IMR-90 (cell line): ENCODE measurements at regions not wholly inside any gene's neighbourhood (a gene's known extent, or its start where the extent isn't known, plus 50 kb on each side); places are given as distances from the start of the nearest gene placed in this dataset.

ENCODE experiments used
- ATAC-seq: fragments of 200-7000 bp; cut with Tn5 transposase; 2 replicates; pipeline ENCODE4 v1.9.1; 2020; ENCODE audit warnings: low read depth, mild to moderate bottlenecking, moderate library complexity
- BruUV-seq: library from RNA; stranded (reverse); fragments of 400-500 nt; replicated peaks from 2 replicates; lab custom pipeline; 2021; lab: Mats Ljungman, UMichigan
- CTCF ChIA-PET: fragments of 300-600 bp; formaldehyde crosslinking; extraction: SDS; loops from one replicate; lab custom pipeline; 2021; ENCODE audit warnings: antibody characterized with exemption; lab: Yijun Ruan, JAX
- POLR2A ChIA-PET: fragments of 300-600 bp; sonication (Branson Sonifier 250); formaldehyde crosslinking; loops from one replicate; lab custom pipeline; 2022; ENCODE audit warnings: antibody characterized with exemption; ENCODE audit not compliant: unreplicated experiment; lab: Charles Lee
- DNase-seq: peaks from one replicate; pipeline ENCODE4 v3.0.0; 2013
- H2AFZ ChIP-seq: replicated peaks from 2 replicates; pipeline ENCODE3; 2013; ENCODE audit warnings: low read length, mild to moderate bottlenecking; ENCODE audit not compliant: poor library complexity
- H2AK5ac ChIP-seq: 2 replicates; pipeline ENCODE4 v1.6.1; 2013; ENCODE audit warnings: low read depth, low read length, inconsistent platforms
- H2AK9ac ChIP-seq: replicated peaks from 2 replicates; pipeline ENCODE3; 2013; ENCODE audit warnings: mild to moderate bottlenecking, low read depth, low read length, moderate library complexity; ENCODE audit not compliant: poor library complexity
- H2BK120ac ChIP-seq: 2 replicates; pipeline ENCODE4 v1.6.1; 2013; ENCODE audit warnings: low read depth, low read length, inconsistent platforms
- H2BK15ac ChIP-seq: 3 replicates; pipeline ENCODE4 v1.6.1; 2013; ENCODE audit warnings: low read depth, low read length, inconsistent platforms
- H2BK20ac ChIP-seq: 2 replicates; pipeline ENCODE4 v1.6.1; 2013; ENCODE audit warnings: low read depth, mild to moderate bottlenecking, inconsistent platforms, low read length, moderate library complexity
- H2BK5ac ChIP-seq: 2 replicates; pipeline ENCODE4 v1.6.1; 2013; ENCODE audit warnings: mild to moderate bottlenecking, low read depth, low read length, inconsistent platforms; ENCODE audit not compliant: poor library complexity, severe bottlenecking
- H3K14ac ChIP-seq: replicated peaks from 2 replicates; pipeline ENCODE4 v1.6.1; 2013; ENCODE audit warnings: low read depth, low read length, inconsistent platforms
- H3K18ac ChIP-seq: 2 replicates; pipeline ENCODE4 v1.6.1; 2013; ENCODE audit warnings: low read depth, low read length, control low read depth
- H3K23ac ChIP-seq: 2 replicates; pipeline ENCODE4 v1.6.1; 2013; ENCODE audit warnings: low read depth, low read length, inconsistent platforms
- H3K27ac ChIP-seq: 2 replicates; pipeline ENCODE4 v1.5.1; 2013; ENCODE audit warnings: mild to moderate bottlenecking, control low read depth, low read length; ENCODE audit not compliant: insufficient read depth
- H3K27me3 ChIP-seq: 2 replicates; pipeline ENCODE4 v1.6.1; 2013; ENCODE audit warnings: low read length; ENCODE audit not compliant: control insufficient read depth, insufficient read depth
- H3K36me3 ChIP-seq: 2 replicates; pipeline ENCODE4 v1.6.1; 2013; ENCODE audit warnings: low read length, mixed read lengths; ENCODE audit not compliant: control insufficient read depth, insufficient read depth
- H3K4ac ChIP-seq: 2 replicates; pipeline ENCODE4 v1.6.1; 2013; ENCODE audit warnings: low read depth, low read length, inconsistent platforms
- H3K4me1 ChIP-seq: 2 replicates; pipeline ENCODE4 v1.6.1; 2013; ENCODE audit warnings: low read length, mixed read lengths; ENCODE audit not compliant: control insufficient read depth, insufficient read depth
- H3K4me2 ChIP-seq: 2 replicates; pipeline ENCODE4 v1.6.1; 2013; ENCODE audit warnings: low read depth, mild to moderate bottlenecking, control low read depth, low read length, moderate library complexity
- H3K4me3 ChIP-seq: 2 replicates; pipeline ENCODE4 v1.5.1; 2013; ENCODE audit warnings: low read depth, mild to moderate bottlenecking, control low read depth, low read length, moderate library complexity; ENCODE audit not compliant: insufficient read depth
- H3K56ac ChIP-seq: 2 replicates; pipeline ENCODE4 v1.6.1; 2013; ENCODE audit warnings: low read length, inconsistent platforms; ENCODE audit not compliant: insufficient read depth; ENCODE audit errors: extremely low read depth
- H3K79me1 ChIP-seq, 2 experiments: 2 replicates each; pipeline ENCODE4 v1.6.1; 2013; ENCODE audit warnings: low read length in 2 of 2, inconsistent platforms in 1 of 2, low read depth in 1 of 2
- H3K9ac ChIP-seq: 2 replicates; pipeline ENCODE4 v1.6.1; 2013; ENCODE audit warnings: low read depth, low read length, control low read depth
- H3K9me1 ChIP-seq: 2 replicates; pipeline ENCODE4 v1.6.1; 2013; ENCODE audit warnings: low read length, inconsistent platforms; ENCODE audit not compliant: insufficient read depth
- H3K9me3 ChIP-seq: 2 replicates; pipeline ENCODE4 v1.6.1; 2013; ENCODE audit warnings: low read length; ENCODE audit not compliant: control insufficient read depth, insufficient read depth
- H4K20me1 ChIP-seq: 2 replicates; pipeline ENCODE4 v1.6.1; 2013; ENCODE audit warnings: low read length, inconsistent platforms; ENCODE audit not compliant: insufficient read depth
- H4K5ac ChIP-seq: 2 replicates; pipeline ENCODE4 v1.6.1; 2013; ENCODE audit warnings: mild to moderate bottlenecking, low read depth, low read length, control low read depth
- H4K8ac ChIP-seq, 2 experiments: 2 replicates each; pipeline ENCODE4 v1.6.1; 2013; ENCODE audit warnings: low read depth in 2 of 2, low read length in 2 of 2, control low read depth in 1 of 2, inconsistent platforms in 1 of 2
- H4K91ac ChIP-seq: 2 replicates; pipeline ENCODE4 v1.6.1; 2013; ENCODE audit warnings: low read depth, low read length, inconsistent platforms; ENCODE audit not compliant: insufficient read depth
- NFE2L2 ChIP-seq: fragments of 150-350 bp; IDR thresholded peaks from 2 replicates; pipeline ENCODE4 v1.6.1; 2016; ENCODE audit warnings: low read depth, mild to moderate bottlenecking, low read length
- POLR2A ChIP-seq: IDR thresholded peaks from 2 replicates; pipeline ENCODE4 v1.6.1; 2012; ENCODE audit warnings: mild to moderate bottlenecking, low read depth, low read length
- WGBS, 2 experiments: methylation state at CpG; one replicate each; pipeline versions ENCODE4 v1.1.5 to v1.1.7; 2013; ENCODE audit warnings: missing lambda C conversion rate in 2 of 2; ENCODE audit not compliant: insufficient read length in 1 of 2; ENCODE audit errors: extremely low coverage in 2 of 2; 5-methylcytosine and 5-hydroxymethylcytosine counted together
- dilution Hi-C: fragments of 300-500 bp; cut with HindIII; formaldehyde crosslinking; loops from one replicate; pipeline ENCODE4 v1.14.3; 2018; ENCODE audit warnings: low sequenced_read_pairs; ENCODE audit not compliant: unreplicated experiment
- in situ Hi-C: fragments of 300-500 bp; cut with MboI; formaldehyde crosslinking; loops from 3 replicates; pipeline ENCODE4 v1.14.3; 2019; ENCODE audit warnings: low sequenced_read_pairs, inconsistent platforms, mixed read lengths
- intact Hi-C: fragments of 100-400 bp; cut with micrococcal nuclease; formaldehyde crosslinking; loops from 2 replicates; pipeline ENCODE4 v1.10.0; 2022

DNA sequence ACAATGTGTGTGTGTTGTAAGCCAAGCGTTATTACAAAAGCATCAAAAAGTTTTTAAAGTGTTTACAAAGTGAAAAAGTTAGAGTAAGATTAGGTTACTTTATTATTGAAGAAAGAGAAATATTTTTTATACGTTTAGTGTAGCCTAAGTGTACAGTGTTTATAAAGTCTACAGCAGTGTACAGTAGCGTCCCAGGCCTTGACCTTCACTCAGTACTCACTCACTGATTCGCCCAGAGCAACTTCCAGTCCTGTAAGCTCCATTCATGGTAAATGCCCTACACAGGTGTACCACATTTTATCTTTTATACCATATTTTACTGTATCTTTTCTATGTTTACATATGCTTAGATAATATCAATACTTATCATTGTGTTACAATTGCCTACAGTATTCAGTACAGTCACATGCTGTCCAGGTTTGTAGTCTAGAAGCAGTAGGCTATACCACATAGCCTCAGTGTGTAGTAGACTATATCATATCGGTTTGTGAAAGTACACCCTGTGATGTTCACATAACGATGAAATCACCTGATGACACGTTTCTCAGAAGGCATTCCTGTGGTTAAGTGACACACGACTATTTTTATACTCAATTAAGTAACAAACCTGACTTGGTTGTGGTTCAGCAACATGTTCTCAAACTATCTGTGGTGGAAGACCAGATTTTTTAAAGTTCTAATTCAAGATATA is 152.0 kb upstream of the EDNRA start:
- no peak overlapping the region for H3K4ac ChIP-seq
- H2BK15ac ChIP-seq = no peak overlapping the region
- CTCF ChIA-PET = no interaction called here
- WGBS, 2 experiments = 100% methylated on average over 1 of the region's 8 CpGs; no CpG with 5 or more reads in 1 of the 2 experiments
- no peak overlapping the region for H3K14ac ChIP-seq
- no peak overlapping the region for H3K9ac ChIP-seq
- no peaks in the 10 kb centered on the region for H4K20me1 ChIP-seq
- H2AK9ac ChIP-seq = no peak overlapping the region
- H3K4me2 ChIP-seq = no peak overlapping the region
- H2BK120ac ChIP-seq = no peak overlapping the region
- POLR2A ChIA-PET = no interaction called here
- intact Hi-C loops (no loop called here), in situ Hi-C loops (no loop called here), dilution Hi-C loops (no loop called here)
- no peak overlapping the region for H3K56ac ChIP-seq
- H3K4me1 ChIP-seq = peaks cover 4% of the 10 kb centered on the region
- H3K23ac ChIP-seq = no peak overlapping the region
- H3K79me1 ChIP-seq = no peaks in the 10 kb centered on the region
- ATAC-seq = no peak
- H2AFZ ChIP-seq = no peak overlapping the region
- DNase-seq = no peak
- BruUV-seq = no TSS peak
- no peak overlapping the region for H4K91ac ChIP-seq
- no peak overlapping the region; the same call in 1 of the 2 replicates for H2BK20ac ChIP-seq
- H3K9me1 ChIP-seq = no peaks in the 10 kb centered on the region
- no peak overlapping the region for H4K5ac ChIP-seq
- no peaks in the 10 kb centered on the region for H3K27me3 ChIP-seq
- no peaks in the 10 kb centered on the region for H3K9me3 ChIP-seq
- TF ChIP-seq NFE2L2 (no peak), POLR2A (no peak)
- no peak overlapping the region for H2BK5ac ChIP-seq
- H3K18ac ChIP-seq = no peak overlapping the region
- H2AK5ac ChIP-seq = no peak overlapping the region
- no peaks in the 10 kb centered on the region for H3K36me3 ChIP-seq
- H3K4me3 ChIP-seq = no peak overlapping the region
- H4K8ac ChIP-seq = no peak overlapping the region
- H3K27ac ChIP-seq = no peak overlapping the region
